Activated CD8-positive, alpha-beta memory T cell treated with anti-CD3 and anti-CD28 coated beads for 36 hours (primary cell): ENCODE measurements at regions not wholly inside any gene's neighbourhood (a gene's known extent, or its start where the extent isn't known, plus 50 kb on each side); places are given as distances from the start of the nearest gene placed in this dataset.

Source experiments
- CTCF ChIA-PET: fragments of 350-600 bp; sonication (Branson Sonifier 250); formaldehyde crosslinking; loops from one replicate; lab custom pipeline; 2021; ENCODE audit warnings: antibody characterized with exemption; lab: Charles Lee
- POLR2A ChIA-PET: fragments of 350-600 bp; sonication (Branson Sonifier 250); formaldehyde crosslinking; loops from one replicate; lab custom pipeline; 2021; ENCODE audit warnings: antibody characterized with exemption; lab: Charles Lee

DNA sequence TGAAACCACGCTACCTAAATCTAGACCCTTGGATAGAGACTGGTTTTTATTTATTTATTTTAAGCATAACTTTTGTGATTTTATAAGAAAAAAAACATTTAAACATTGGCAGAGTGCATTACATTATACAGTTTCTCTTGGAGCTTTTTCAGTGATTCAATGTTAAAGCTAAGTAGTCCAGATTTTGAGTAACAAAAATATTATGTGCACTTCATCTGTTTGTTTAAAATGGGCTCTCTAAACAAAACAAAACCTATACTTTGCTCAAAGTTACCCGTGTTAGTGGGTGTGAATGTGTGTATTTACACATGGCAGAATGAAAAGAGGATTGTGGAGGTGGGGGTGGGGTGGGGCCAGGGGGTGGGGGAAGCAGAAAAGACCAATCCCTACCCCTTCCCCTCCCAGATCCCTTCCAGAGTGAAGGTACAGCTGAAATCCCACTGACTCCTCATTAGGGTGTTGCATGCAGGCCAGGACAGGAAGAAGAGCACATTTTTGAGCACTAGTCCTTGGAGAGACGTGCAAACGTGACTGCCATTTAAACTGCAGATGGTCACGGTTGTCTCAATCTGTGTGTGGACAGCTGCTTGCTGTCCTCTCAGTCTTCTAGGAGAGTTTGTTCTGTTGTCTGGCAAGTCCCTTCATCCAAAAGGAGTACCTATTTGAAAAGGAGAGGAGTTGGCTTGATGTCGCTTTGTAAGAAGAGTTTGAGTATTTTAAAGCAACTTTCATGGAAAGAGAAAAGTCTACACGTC lies 303.0 kb downstream of the ICOS start:
- ChIA-PET POLR2A (no interaction called here), CTCF (no interaction called here)

DNA sequence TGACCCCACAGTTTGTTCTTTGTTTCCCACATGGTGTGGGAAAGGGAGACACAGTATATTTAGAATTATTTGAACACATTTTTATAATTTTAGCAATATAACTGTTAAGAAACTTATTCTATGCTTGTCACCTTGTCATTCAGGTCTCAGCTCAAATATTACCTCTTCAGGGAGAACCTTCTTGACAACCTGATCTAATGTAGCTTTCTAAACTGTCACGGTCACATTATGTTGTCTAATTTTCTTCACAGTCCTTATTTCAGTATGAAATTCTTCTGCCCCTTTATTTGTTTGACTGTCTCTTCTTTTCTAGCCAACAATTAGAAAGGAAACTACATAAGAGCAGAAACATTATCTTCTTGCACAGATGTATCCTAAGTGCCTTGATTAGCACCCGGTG lies 304.3 kb upstream of the PARD3B start:
- POLR2A ChIA-PET, result no interaction called here
- CTCF ChIA-PET, result no interaction called here

DNA sequence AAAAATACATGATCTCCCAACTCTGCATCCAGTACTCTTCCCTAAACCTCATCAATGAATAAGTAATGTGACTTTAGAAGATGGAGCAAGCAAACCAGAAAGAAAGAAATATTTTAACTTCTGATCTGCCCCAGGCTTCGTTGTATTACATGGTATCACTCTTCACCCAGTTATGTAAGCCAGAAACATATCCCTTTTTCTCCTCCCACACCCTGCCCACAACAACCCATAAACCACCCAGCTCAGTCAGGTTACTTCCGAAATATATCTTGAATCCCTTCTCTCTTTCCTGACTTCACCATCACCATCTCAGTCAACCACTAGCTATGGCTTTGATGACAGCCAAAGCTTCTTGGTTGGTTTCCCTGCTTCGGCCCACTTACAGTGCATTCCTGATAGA lies 295.8 kb upstream of the PARD3B start:
- ChIA-PET CTCF (no interaction called here), POLR2A (no interaction called here)

DNA sequence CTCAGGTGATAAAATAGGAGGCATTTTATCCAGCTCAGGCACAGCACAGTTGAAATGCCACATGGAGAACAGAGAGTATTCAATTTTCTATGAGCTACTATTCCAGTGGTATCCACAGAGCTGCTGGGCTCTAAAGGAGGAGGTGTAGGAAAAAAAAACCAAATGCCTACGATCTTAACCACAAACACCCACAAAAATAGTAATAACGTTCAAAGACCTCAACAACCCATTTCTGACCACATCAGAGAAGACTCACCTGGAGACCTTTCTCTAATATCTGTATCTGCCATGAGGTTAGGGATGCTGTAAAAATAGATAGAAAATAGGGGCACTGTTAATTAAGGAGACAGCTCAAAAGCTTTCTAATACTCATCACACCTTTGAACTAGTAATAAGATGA lies 294.6 kb upstream of the PARD3B start:
- ChIA-PET POLR2A (no interaction called here), CTCF (no interaction called here)

DNA sequence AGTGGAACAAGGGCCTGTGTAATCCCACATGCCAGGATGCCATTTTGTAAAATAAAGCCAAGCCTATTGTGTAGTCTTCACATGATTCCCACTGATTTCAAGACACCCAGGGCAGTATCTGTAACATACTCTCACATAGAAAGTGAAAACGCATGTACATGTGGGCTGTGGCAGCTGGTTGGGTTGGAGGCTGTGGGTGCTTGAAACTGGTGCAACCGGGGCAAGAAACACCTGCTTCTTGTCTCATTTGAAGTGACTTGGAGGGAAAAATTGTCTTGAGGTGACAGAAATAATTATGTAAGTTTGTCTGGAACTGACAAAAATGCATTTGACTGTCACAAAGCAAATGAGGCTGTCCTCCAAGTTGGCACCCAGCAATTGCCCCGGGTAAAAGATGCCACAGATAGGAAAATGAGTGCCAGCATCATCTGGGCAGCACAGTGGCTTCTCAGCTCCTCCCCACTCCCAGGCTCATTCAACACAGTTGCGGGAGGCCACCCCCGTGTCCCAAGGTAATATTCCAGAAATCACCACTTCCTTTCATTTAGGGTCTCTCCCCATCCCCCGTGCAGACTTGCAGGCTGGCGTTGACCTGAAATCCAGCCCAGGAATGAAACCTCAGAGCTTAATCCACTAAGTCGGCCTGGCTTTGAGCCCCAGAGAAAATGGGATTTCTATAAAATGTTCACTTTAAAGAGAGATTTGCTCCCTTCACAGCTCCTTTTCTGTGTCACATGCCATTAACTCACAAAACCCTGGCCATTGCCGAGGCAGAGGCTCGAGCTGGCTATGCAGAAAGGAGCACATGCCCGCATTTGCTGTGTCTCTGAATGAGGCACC lies 293.9 kb upstream of the PARD3B start:
- POLR2A ChIA-PET, result no interaction called here

DNA sequence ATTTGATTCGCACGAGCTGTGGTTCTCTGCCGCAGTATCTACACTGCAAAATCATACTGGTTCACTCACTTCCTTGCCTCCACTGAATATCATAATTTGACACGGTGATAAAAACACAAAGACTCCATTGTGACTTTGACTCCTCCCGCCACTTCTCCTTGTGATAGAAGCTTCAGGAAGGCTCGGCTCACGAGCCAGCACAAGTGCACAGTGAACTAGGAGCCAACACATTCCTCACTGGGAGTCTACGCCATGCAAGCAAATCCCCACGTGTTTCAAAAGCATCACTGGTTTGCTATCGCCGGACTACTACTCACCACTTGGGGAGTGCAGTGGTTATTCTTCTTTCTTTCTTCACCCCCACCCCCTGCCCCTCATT lies 293.3 kb upstream of the PARD3B start:
- CTCF ChIA-PET, result no interaction called here
- POLR2A ChIA-PET, result no interaction called here

More for the DNA sequence above, 293.9 kb upstream of the PARD3B start:
- CTCF ChIA-PET, result no interaction called here

DNA sequence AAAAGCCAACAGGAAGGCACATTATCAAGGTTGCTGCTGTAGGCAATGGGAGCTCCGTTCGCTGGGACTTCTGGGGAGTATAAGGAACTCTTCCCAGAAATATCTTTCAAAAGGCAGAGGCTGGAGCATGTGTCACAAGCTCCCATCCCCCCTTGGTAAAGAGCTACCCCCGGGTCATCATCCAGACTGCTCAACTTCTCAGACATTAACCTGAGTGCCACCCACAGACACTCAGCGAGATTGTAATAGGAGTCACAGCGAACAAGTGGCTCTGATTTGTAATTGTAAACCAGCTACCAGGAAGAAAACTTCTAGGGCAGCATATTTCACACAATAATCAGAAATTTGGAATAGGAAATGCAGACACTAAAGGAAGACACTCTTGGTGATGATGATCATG lies 290.2 kb upstream of the PARD3B start:
- ChIA-PET POLR2A (no interaction called here), CTCF (no interaction called here)

DNA sequence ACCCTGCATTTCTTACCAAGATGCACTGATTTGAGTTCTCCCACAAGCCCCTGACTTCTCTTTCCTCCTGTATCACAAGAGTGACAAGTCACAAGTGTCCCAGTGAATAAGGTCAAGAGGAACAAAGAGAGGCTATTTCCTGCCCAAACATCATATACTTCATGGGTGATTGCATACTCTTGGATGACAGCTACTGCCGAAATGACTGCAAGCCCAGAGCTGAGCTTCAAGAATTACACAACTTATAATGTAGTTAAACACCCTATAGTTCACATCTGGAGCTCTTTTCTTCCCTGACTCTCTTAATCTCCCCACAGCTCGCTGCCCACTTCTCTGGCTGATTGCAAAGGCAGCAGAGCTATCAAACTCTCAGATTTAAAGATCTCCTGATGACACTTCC lies 289.7 kb upstream of the PARD3B start:
- ChIA-PET POLR2A (no interaction called here), CTCF (no interaction called here)

DNA sequence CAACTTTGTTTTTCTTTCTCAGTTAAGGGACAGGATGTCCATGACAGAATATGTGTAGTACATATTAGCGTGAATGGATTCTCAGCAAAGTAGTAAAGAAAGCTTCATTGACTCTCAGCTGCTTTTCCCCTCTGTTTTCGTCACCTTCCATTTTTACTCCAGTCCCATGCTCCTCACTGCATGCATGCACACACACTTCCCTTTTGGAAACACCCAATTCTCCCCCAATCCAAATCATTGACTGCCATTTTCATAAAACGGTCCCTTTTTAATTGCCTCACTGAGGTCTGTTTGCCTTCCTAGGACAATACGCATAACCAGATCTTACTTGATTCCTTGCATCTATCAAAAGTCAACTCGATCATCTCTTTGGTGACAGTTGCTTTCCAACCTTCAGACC lies 287.5 kb upstream of the PARD3B start:
- POLR2A ChIA-PET, result no interaction called here
- CTCF ChIA-PET, result no interaction called here

DNA sequence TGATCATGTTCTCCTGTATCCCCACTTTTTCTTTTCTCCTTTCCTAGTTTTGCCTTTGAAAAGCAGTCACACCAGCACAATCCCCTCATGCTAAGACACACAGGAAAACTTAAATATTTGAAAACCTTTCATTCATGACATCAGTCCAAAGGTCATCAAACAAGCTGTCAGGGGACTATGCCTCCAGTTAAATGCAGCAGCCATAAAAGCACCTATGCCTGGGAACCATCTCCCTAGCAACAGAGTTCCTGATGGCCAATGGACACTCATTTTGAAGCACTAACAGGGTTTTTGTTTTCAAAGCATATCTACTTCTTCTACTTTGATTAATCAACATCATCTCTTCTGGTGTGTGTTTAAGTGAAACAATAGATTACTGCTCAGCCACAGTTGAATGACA lies 286.4 kb upstream of the PARD3B start:
- ChIA-PET POLR2A (no interaction called here), CTCF (interaction anchor here (0.6 kb wide), 1 partner anchor 114 kb away, joined by 4 read pairs; no protein-coding TSS in a partner anchor)

DNA sequence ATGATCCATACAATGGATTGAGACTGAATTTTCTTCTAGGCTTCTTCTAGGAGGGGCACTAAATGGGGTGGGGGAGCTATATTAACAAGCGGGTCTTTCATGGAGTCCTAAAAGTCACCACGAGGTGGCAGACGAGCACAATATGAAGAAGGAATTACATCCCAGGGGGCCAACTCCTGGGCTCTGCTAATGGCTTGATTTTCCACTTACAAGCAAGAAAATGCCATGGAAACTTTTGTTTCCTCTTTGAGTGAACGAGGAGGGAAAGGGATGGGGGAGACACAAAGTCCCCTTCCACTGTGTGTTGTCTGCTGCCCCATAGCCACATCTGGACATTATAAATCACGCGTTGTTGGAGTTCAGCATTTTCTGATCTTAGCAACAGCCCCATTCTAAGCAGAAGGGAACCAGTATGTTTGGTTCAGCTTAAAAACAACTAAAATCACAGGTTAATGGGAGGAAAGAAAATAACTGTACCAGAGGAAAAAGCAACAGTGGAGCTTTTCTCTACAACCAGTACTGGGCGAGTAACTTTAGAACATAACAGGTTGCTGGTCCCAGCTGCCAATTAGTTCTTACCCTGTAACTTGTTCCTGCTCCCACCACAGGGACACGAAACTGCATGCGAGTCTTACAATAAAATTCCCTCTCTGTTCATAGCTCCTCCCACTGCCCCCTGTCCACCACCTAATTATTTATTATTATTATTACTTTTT lies 285.0 kb upstream of the PARD3B start:
- ChIA-PET CTCF (interaction anchor here (1.4 kb wide), 1 partner anchor 159 kb away, joined by 3 read pairs; no protein-coding TSS in a partner anchor), POLR2A (no interaction called here)

DNA sequence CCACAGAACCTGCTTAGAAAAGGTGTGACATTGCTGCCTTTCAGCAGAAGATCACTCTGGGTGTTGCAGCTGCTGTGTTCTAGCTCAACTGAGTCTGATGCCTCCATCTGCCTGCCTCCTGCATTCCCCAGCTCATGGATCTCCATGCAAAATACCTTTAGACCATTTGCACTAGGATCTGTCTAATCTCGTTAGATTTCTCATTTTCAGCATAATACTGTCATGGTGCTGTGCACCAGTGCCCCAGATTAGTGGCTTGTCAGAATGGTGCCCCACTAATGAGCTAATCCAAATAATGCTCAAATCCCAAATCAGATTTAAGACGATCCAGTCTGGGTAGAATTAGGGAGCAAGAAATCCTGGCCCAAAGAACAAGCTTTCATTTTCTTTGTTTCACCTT lies 284.4 kb upstream of the PARD3B start:
- ChIA-PET CTCF (interaction anchor here (1.4 kb wide), 1 partner anchor 160 kb away, joined by 3 read pairs; no protein-coding TSS in a partner anchor), POLR2A (no interaction called here)

DNA sequence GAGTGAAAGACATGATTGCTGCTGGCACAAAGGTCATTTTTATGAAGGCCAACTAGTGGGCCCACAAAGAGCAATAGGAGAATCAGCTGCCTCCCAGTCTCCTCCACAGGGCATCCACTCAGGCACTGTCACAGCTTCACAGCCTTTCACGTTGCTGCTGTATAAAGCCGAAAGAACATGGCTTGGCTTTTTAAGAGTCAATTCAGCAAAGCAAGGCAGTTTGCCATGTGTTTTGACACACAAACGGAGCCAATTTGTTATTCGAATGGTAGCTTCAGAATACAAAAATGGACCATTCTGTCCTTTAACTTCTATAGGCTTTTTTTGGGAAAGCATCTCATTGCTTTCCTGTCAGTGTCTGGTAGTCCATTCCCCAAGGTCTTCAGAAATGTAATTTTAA lies 283.4 kb upstream of the PARD3B start:
- CTCF ChIA-PET, result no interaction called here
- POLR2A ChIA-PET, result no interaction called here

DNA sequence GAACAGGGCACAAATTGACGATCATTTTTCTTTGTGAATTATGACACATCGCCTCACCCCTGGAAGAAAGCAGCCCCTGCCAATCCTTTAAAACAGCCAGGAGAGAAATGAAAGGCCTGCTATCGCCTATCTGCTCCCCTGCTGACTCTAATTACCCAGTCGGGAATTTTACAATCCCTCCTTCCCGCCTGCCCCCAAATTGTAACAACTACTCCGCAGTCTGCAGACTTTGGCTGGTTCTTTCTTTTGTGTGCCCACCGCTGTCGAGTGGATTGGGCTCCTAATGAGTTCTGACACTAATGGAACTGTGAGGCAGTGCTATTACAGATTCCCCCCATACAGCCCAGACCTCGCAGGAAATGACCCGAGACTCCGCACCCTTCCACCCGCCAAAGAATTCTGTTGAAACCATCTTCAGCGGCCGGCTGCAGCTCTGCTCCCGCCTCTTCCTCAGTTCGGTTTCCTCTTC lies 281.2 kb upstream of the PARD3B start:
- POLR2A ChIA-PET, result no interaction called here
- CTCF ChIA-PET, result no interaction called here

DNA sequence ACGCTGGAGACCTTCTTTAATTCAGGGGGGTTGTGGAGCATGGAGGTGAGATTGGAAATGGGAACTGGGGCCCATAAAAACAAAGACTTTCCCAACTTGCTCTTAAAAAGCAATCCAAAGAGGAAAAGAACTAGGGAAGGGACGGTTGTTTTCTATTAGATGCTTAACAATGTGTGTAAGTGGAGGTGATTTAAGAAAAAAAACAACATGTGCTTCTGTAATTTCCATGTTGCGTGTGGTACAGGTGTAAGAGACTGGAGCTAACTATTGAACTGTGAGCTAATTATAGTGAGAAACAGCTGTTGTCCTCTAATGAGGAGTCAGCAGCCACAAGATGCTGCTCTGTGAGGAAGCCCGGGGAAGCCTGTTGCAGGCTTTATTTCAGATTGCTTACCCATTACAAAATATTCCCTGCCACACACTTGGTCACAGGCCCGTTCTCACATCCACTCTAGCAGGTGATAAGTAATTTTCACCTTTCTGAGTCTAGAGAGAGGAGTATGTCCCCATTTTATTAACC lies 280.6 kb upstream of the PARD3B start:
- ChIA-PET POLR2A (no interaction called here), CTCF (no interaction called here)

DNA sequence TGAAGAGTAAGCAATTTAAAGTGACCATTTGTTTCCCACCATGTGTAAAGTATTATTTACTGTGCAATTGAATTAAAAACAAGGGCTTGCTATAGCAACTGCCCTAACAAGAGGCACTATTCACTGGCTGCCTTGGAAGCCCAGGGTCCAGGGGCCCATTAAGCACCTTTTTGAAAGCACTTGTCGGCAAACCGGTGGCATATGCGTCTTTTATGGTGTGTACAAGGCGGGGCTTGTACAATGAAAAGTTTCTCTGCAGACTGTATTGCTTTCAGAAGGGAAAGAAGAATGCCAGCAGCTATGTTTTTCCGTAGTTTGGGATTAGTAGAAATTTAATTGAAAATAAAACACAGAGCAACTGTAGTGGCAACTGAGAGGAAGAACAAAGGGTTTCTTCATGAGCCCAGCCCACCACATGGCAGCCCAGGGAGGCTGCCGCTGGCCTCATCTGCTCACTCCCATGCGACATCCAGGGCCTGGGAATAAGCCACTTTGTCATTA lies 279.5 kb upstream of the PARD3B start:
- POLR2A ChIA-PET, result no interaction called here

DNA sequence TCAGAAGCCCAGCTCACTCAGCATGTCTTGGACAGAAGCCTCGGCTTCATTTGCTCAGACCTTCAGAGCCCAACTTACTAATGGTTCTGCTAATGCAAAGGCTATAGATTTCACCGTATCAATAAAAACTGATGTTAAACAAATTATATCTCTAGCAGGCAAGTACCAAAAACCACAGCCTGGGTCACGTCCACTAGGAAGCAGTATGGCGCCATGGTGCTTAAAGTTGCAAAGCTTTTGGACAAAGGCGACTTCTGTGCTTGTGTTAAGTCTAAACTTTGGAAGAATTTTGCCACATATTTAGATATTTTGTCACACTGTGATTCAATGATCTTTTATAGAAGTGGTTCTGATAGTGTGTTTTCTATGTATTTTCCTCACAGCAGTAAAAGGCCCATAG lies 276.8 kb upstream of the PARD3B start:
- POLR2A ChIA-PET, result no interaction called here
- CTCF ChIA-PET, result no interaction called here

More for the DNA sequence above, 279.5 kb upstream of the PARD3B start:
- CTCF ChIA-PET, result no interaction called here

DNA sequence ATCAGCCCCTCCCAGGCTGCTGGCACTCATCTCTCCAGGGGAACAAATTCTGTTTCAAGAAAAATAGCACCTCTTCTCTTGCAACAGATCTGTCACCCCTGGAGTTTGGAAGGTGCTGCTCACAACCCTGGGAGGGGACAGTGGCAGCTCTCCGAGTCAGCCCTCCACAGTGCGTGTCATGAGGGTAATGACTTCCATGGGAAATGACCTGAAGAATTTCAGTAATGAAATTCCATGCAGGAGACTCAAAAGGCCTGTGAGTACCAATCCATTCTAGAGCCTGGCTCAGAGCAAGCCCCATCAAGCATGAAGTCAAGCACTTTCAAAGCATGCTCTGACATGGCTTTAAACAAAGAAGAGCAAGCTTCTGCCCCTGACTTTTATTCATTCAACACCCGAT lies 276.3 kb upstream of the PARD3B start:
- ChIA-PET CTCF (no interaction called here), POLR2A (no interaction called here)

DNA sequence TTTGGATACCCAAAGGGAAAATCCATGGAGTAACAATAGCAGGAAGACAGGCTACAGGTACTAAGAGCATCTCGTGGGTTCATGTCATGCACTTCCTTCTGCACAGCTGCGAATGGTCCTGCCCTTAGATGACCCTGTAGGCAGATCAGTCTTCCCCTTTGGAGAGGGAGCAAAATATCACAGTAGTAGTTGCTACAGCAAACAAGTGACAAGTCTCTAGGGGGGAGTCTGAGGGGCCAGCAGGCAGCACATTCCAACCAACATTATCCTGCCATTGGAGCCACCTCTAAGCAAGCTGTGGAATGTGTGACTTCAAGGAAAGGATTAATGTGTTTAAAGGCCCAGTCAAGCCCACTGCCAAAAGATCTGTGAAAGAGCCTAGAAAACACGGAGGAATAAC lies 273.2 kb upstream of the PARD3B start:
- ChIA-PET CTCF (no interaction called here), POLR2A (no interaction called here)
